Suppressor macrophage treated with lipopolysaccharide for 4 hours (primary cell): ENCODE measurements at regions not wholly inside any gene's neighbourhood (a gene's known extent, or its start where the extent isn't known, plus 50 kb on each side); places are given as distances from the start of the nearest gene placed in this dataset.
"Not testable (repeated sequence)": the region's sequence is repeated elsewhere in the genome, so short reads cannot be mapped to it uniquely, and the experiment has no call there.

Experiments
- DNase-seq: peaks from one replicate; pipeline ENCODE4 v3.0.0-alpha.2; 2020

GRCh38 chr5:18489703-18490102 is 855.4 kb downstream of the TAF11L14 start:
- no peak for DNase-seq

GRCh38 chr5:18491349-18491748 is 857.1 kb downstream of the TAF11L14 start:
- no peak for DNase-seq

- no peak for DNase-seq
Observed at GRCh38 chr5:18495157-18495556, 860.9 kb downstream of the TAF11L14 start.

- DNase-seq, result no peak
Observed at GRCh38 chr5:18496041-18496440, 861.8 kb downstream of the TAF11L14 start.

- DNase-seq, result no peak
Observed at GRCh38 chr5:18497089-18497488, 862.8 kb downstream of the TAF11L14 start.

- no peak for DNase-seq
Observed at GRCh38 chr5:18503797-18504328, 869.6 kb downstream of the TAF11L14 start.

- DNase-seq, result no peak
Observed at GRCh38 chr5:18507114-18507513, 872.9 kb downstream of the TAF11L14 start.

GRCh38 chr5:18517641-18518380 is 883.6 kb downstream of the TAF11L14 start:
- no peak for DNase-seq

GRCh38 chr5:18523380-18523779 is 889.1 kb downstream of the TAF11L14 start:
- DNase-seq, result no peak

- DNase-seq, result no peak
Observed at GRCh38 chr5:18526792-18527405, 892.6 kb downstream of the TAF11L14 start.

- DNase-seq, result no peak
Observed at GRCh38 chr5:18533137-18533536, 898.9 kb downstream of the TAF11L14 start.

- DNase-seq, result no peak
Observed at GRCh38 chr5:18534119-18534518, 899.9 kb downstream of the TAF11L14 start.

- DNase-seq, result not testable (repeated sequence)
Observed at GRCh38 chr5:18535753-18536152, 901.5 kb downstream of the TAF11L14 start.

GRCh38 chr5:18544421-18544820 is 910.2 kb downstream of the TAF11L14 start:
- DNase-seq, result no peak

- no peak for DNase-seq
Observed at GRCh38 chr5:18546591-18546990, 912.3 kb downstream of the TAF11L14 start.

- no peak for DNase-seq
Observed at GRCh38 chr5:18551716-18552115, 917.5 kb downstream of the TAF11L14 start.

GRCh38 chr5:18553269-18553668 is 919.0 kb downstream of the TAF11L14 start:
- no peak for DNase-seq

- DNase-seq, result no peak
Observed at GRCh38 chr5:18560602-18561001, 926.3 kb downstream of the TAF11L14 start.

- DNase-seq, result no peak
Observed at GRCh38 chr5:18563853-18564252, 929.6 kb downstream of the TAF11L14 start.

GRCh38 chr5:18566671-18567070 is 932.4 kb downstream of the TAF11L14 start:
- DNase-seq, result no peak

GRCh38 chr5:18576586-18576985 is 942.3 kb downstream of the TAF11L14 start:
- DNase-seq, result no peak

- DNase-seq, result no peak
Observed at GRCh38 chr5:18601185-18601584, 966.9 kb downstream of the TAF11L14 start.

- DNase-seq, result no peak
Observed at GRCh38 chr5:18602402-18602801, 968.1 kb downstream of the TAF11L14 start.

- no peak for DNase-seq
Observed at GRCh38 chr5:18605186-18605585, 970.9 kb downstream of the TAF11L14 start.
